Left ventricle myocardium superior (tissue), 1 donor: ENCODE measurements at regions not wholly inside any gene's neighbourhood (a gene's known extent, or its start where the extent isn't known, plus 50 kb on each side); places are given as distances from the start of the nearest gene placed in this dataset.
A peak's percentile ranks its signal among the peaks of the same experiment; 100 is the strongest.

Source experiments
- ATAC-seq: fragments of 200-7000 bp; cut with Tn5 transposase; one replicate; pipeline ENCODE4 v1.9.1; 2020; ENCODE audit warnings: mild to moderate bottlenecking, moderate library complexity
- DNase-seq: peaks from one replicate; pipeline ENCODE4 v3.0.0-alpha.2; 2020
- intact Hi-C: fragments of 100-400 bp; cut with micrococcal nuclease; formaldehyde crosslinking; loops from one replicate; pipeline ENCODE4 v1.11.0; 2022
- donor health status: DM: no; HTN: yes; CAD: no; lungs with severe emphysema.

DNA sequence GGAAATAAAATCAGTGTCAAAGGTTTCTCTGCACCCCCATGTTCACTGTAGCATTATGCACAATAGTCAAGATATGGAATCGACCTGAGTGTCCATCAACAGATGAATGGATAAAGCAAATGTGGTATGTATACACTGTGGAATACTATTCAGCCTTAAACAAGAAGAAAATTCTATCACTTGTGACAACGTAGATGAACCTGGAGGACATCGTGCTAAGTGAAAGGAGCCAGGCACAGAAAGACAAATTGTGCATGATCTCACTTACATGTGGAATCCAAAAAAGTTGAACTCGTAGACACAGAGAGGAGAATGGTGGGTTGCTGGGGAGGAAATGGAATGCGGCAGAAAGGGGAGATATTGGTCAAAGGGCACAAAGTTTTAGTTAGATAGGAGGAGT lies 136.3 kb upstream of the ESR1 start:
- intact Hi-C loops, result loop anchor here (10.0 kb wide), 1 partner anchor 594 kb away; no protein-coding TSS in a partner anchor
- no peak for ATAC-seq
- DNase-seq, result no peak

DNA sequence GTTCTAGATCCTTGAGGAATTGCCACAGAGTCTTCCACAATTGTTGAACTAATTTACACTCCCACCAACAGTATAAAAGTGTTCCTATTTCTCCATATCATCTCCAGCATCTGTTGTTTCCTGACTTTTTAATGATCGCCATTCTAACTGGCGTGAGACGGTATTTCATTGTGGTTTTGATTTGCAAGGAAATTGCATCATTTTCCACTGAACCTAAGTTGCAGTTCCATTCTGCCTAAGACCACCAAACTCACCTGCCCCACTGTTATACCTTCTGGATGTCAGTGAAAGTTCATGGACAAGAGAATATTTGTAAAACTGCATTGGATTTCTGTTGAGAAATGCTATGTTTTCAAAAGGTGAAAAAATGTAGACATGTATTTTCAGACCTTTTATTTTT lies 132.9 kb upstream of the ESR1 start:
- intact Hi-C loops, result loop anchor here (10.0 kb wide), 1 partner anchor 590 kb away; no protein-coding TSS in a partner anchor
- DNase-seq (no peak), ATAC-seq (no peak)

DNA sequence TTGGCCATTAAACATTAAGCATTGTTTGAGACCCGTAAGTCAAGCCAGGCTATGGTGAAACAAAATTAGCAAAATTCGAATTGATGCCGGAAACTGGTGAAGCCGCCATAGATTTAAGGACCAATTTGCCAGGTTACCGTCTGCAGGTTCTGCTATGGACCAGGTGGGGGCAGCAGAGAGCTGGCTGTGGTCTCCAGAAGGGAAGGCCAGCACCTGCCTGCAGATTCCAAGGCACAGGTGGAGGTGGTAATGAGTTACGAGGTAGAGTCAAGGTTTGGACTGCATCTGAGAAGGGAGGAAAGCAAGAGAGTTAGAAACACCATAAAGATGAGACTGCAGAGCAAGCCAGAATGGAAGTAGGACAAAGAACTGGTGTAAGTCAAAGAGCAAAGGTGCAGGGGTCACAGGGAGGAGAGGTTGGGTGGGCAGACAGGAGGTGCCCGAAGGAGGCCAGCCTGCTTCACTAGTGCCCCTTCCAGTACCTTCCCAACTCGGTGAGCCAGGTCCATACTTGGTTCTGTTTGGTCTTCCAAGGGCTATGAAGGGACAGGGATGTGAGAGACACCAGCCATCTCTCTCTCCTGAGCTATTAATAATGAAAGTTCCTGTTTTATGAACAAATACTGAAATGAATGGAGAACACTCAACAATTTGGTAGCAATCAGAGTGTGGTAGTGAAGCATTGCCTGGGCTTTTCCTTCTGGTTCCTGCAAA lies 131.6 kb upstream of the ESR1 start:
- intact Hi-C loops, result loop anchor here (10.0 kb wide), 1 partner anchor 589 kb away; no protein-coding TSS in a partner anchor
- ATAC-seq (peak; percentile 53), DNase-seq (peak; percentile 43)

DNA sequence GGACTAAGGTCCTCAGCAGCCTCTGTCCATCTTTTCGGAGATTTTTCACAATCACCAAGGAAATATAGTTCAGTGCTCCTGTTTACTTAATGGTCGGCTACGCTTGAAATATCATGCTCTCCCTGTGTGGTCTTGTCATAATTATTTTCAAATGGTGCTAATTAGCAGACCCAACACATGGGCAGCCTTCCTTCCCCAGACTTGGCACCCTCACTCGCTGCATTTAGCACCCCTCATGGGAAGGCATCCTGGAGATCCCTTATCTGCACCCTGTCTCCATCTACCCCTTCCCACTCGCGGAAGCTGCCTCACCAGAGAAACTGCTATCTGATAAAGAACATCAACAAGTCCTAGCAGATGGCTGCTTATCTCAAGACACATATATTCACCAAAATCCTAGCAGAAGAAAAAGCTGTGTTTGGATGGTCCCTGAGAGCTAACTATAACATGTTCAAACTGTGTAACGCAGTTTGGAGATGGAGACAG lies 131.0 kb upstream of the ESR1 start:
- DNase-seq (no peak), ATAC-seq (no peak)
- intact Hi-C loops, result loop anchor here (10.0 kb wide), 1 partner anchor 588 kb away; no protein-coding TSS in a partner anchor

DNA sequence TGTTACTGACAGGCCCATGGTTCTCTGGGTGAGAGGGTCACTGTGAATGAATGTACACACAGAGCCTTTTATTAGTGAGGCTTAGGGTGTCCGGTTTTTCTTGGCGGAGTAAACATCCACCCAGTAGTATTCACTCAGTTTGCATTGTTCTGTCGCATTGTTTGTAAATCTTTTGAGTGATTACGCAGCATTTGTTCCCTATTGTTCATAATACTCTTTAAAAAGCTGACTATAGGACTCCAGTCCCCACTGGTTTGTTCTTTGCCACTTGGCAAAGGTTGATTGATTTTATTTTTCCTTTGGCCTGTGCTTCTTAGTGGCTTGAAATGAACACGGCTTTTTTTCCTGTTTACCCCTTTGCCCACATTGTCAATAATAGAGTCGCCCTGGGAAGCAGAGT lies 130.1 kb upstream of the ESR1 start:
- intact Hi-C loops, result loop anchor here (10.0 kb wide), 1 partner anchor 587 kb away; no protein-coding TSS in a partner anchor
- no peak for DNase-seq
- no peak for ATAC-seq

DNA sequence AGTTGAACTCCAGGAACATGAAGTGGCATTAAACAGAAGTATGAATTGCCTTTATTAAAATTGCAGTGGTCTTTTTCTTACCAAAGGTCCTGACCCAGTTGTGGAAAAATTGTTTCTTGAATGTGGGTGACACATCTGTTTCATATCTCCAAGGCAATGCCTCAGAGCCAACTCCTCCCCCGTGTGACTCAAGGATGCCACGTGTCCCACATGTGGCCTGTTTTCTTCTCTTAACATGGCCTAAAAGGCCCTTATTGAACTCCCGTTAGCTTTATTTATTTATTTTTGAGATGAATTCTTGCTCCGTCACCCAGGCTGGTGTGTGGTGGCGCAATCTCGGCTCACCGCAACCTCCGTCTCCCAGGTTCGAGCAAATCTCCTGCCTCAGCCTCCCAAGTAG lies 128.4 kb upstream of the ESR1 start:
- ATAC-seq (peak; percentile 84), DNase-seq (peak; percentile 61)
- intact Hi-C loops, result loop anchor here (10.0 kb wide), 1 partner anchor 586 kb away; no protein-coding TSS in a partner anchor

DNA sequence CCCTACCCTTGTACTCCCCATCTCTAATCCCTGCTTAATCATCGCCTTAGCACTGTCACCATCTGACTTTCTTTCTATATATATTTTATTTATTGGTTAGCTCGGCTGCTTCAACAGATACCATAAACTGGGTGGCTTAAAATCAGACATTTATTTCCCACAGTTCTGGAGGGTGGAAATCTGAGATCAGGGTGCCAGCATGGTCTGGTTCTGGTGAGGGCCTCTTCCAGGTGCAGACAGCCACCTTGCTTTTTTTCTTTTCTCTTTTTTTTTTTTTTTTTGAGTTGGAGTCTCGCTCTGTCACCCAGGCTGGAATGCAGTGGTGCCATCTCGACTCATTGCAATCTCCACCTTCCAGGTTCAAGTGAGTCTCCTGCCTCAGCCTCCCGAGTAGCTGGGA lies 127.5 kb upstream of the ESR1 start:
- ATAC-seq (no peak), DNase-seq (no peak)
- intact Hi-C loops, result loop anchor here (10.0 kb wide), 2 partner anchors 445 to 585 kb away; no protein-coding TSS in a partner anchor

DNA sequence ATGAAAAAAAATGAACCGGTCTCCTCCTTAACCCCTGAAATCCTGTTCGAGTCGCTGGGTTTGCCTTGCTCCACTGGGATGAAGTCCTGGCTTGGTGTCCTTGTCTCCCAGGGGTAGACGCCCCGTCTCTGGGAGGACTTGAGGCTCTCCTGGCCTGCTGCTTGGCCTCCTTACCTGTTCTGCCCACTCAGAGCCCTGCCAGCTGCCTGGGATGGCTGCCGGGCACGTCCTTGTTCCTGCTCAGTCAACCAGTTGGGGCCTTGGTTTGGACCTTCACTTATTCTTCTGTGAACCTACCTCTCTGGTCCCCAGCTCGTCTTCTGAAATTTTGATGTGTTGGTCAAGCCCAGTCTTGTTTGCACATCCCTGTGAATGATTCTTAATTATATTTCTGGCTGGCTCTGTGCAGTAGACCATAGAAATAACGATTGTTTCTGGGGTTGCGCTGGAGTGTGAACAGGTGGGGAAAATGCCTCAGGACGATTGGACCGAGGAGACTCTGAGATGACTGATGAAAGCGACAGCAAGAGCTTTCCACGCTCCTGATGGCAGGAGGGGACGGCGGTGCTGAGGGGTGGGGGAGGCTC lies 126.5 kb upstream of the ESR1 start:
- ATAC-seq (no peak), DNase-seq (no peak)
- intact Hi-C loops, result loop anchor here (10.0 kb wide), 1 partner anchor 444 kb away; no protein-coding TSS in a partner anchor

DNA sequence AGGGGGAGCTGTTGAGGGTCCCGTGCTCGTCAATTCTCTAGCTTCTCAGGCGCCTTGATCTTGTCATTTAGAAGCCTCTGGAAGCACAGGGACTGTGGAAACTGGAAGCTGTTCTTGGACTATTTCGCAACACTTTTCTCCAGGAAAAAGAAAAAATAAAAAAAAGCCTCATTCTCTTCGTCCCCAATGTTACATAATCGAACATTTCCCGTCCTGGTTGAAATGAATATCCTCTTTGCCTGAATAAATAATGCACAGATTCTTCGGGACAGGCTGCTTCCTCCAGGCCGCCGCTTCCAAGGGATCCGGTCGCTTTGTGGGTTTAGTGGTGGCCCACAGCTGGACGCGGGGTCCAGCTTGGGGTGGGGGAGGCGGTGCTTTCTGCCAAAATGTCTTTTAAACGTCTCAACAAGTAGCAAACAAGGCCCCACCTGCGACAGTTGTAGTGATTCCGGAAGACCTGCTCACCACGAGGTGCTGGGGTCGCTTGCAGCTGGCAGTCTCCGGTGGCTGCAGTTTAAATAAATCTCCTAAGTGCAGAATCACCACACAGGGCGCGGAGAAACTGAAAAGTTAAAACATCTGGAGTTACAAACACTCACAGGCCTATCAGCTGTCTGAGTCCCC lies 125.9 kb upstream of the ESR1 start:
- DNase-seq (peak; percentile 42), ATAC-seq (peak; percentile 64)
- intact Hi-C loops, result loop anchor here (10.0 kb wide), 1 partner anchor 443 kb away; no protein-coding TSS in a partner anchor

DNA sequence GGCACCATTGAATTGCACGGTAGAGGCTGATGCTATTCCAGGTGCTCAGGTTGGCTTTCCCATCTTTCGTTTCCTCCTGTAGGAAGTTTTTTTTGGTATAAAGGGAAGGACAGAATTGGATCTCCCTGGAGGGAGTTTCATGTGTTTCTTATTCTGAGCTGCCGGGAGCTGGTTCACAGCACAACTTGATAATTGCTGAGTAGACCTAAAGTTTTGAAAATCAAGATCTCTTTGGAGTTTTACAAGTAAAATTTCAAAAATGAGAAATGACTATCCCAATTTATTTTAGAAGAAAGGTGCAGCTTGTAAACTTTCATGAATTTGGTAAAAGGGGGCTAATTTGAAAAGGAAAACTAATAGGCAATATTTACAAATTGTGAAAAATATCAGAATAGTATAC lies 125.2 kb upstream of the ESR1 start:
- intact Hi-C loops, result loop anchor here (10.0 kb wide), 1 partner anchor 443 kb away; no protein-coding TSS in a partner anchor
- no peak for DNase-seq
- ATAC-seq, result no peak

DNA sequence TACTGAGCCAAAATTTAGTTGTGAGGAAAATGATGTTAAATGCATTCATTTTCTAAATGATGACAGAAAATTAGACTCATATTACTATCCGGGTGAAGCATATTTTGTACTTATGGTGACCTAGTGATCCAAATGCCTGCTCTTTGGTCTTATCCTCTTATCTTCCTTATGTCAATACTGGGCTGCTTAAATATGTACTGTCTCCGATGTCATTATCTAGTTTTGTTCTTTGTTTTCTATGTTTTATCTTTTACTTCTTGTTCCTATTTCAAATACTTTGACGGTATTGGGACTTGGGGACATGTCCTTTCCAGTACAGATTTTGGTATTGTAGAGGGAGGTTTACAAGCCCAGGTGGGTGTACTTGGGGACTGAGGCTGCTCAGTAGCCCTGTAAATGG lies 124.6 kb upstream of the ESR1 start:
- ATAC-seq (no peak), DNase-seq (no peak)
- intact Hi-C loops, result loop anchor here (10.0 kb wide), 1 partner anchor 442 kb away; no protein-coding TSS in a partner anchor

DNA sequence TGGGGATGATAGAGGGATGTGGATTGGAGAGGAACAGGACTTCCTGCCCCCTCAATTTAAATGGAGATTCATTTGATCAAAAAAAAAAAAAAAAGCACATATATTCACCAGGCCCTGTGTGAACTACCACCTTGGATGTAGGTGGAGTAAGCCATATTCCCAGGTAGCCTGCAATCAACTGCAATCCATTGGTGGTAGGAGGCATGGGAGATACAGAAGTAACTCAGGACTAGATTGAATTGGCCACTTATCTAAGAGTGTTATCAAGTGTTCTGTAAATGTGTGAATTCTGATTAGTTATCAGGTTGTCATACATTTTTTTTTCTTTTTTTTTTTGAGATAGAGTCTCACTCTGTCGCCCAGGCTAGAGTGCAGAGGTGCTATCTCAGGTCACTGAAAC lies 124.1 kb upstream of the ESR1 start:
- intact Hi-C loops, result loop anchor here (10.0 kb wide), 1 partner anchor 441 kb away; no protein-coding TSS in a partner anchor
- ATAC-seq (no peak), DNase-seq (no peak)

DNA sequence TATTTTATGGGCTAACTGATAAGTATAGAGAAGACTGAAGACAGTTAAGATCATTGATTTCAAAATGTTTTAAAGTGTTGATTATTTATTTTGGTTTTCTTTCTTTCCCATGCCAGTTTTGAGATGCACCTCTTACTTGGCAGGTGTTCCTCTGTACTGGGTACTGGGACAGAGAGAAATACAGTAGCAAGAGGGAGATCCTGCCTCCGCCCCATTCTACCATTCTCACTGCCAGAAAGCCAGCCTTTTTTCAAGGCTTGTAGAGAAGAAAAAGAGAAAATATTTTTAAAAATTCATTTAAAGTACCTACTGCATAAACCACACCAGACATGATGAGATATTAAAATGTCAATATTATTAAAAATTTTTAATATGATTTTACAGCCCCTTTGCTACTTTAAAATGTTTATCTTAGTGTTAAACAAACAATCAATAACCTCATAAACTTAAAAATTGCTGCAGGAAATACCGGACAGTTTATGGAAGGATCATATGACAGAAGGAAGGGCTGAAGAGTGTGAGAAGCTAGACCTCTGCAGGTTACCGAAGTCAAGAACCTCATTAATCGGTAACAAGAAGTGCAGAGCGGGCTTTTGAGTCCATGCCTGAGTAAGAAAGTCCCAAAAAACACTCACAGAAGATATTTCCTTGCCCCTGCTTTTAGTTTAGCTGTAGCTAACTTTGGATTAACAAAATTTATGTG lies 117.8 kb upstream of the ESR1 start:
- DNase-seq (no peak), ATAC-seq (peak; percentile 38)
- intact Hi-C loops, result loop anchor here (10.0 kb wide), 1 partner anchor 435 kb away; no protein-coding TSS in a partner anchor

DNA sequence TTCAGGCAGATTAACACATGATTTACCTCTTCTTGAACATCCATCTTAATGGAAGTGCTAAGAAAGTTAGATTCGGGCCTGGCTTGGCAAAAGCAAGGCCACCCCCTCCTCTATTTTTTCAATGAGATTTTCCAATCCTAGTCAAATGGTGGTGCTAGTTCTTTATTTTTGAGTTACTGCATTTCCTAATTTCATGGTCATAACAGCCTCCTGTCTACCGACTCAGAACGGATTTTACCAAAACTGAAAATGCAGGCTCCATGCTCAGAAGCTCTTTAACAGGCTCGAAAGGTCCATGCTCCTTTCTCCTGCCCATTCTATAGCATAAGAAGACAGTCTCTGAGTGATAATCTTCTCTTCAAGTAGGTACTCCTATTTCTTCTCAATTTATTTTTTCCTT lies 117.2 kb upstream of the ESR1 start:
- intact Hi-C loops, result no loop called here
- peak; percentile 86 for ATAC-seq
- no peak for DNase-seq

DNA sequence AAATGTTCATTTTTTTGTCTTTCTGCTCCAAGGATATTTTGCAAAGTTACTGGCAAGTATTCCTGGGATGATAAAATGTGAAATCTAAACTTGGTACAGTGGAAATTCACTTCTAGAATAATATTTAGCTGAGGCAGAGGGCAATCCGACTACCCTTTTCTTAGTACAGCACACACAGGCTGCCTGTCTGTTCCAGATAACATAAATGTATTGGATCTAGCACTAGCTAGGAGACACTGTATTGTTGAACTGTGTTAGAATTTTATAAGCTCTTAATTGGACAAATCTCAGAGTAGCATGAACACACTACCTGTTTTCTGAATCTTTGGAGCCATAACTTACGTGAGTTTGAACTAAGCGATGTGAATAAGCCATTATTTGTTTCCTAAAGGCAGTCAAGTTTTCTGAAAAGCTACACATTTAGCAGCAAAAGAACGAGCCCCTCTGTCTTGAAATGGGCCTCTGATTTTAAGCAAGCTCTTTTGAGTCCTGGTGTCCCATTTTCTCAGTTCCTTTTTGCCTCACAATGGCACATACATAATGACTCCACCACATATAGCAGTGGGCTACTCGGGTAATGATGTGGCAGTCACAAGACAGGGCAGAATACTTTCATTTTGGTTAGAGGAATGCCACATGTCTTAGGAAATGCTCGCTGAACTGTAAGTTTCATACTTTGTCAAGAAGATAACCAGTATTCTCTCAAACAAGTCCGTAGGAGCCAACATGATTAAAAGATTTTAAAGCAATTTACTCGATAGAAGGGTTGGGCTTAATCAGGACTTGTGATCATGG lies 116.5 kb upstream of the ESR1 start:
- intact Hi-C loops, result no loop called here
- ATAC-seq (peak; percentile 81), DNase-seq (no peak)

DNA sequence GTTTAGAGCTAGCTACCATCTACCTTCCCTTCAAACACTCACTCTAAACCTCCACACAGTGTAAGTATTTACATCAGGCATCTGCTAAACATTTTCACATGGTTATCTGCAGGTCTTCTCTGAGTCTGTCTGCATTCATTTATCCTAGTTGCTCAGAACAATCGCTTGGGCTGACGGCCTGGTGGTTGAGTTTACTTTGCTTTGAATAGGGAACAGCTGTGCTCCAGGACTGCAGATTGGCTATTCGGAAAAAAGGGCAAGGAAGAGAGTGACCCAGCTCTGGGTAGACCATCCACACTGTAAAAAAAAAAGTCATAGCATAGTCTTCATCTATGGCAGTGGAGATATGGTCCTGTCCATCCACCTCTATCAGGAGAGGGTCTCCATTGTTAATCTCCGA lies 115.3 kb upstream of the ESR1 start:
- DNase-seq (no peak), ATAC-seq (peak; percentile 39)
- intact Hi-C loops, result no loop called here

DNA sequence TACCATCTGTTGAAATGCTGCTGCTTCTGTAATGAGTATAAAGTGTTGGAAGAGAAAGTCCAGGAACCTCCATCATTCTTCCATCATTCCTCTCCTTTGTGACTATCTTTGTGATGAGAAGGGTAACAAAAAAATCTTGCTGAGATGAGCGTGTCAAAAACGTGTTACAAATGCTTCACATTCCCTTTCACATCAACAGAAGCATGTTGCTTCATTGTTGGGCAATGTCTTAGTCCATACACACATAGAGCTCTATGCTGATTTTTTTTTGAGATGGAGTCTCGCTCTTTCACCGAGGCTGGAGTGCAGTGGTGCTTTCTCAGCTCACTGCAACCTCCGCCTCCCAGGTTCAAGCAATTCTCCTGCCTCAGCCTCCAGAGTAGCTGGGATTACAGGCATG lies 114.1 kb upstream of the ESR1 start:
- ATAC-seq (no peak), DNase-seq (no peak)
- intact Hi-C loops, result no loop called here

DNA sequence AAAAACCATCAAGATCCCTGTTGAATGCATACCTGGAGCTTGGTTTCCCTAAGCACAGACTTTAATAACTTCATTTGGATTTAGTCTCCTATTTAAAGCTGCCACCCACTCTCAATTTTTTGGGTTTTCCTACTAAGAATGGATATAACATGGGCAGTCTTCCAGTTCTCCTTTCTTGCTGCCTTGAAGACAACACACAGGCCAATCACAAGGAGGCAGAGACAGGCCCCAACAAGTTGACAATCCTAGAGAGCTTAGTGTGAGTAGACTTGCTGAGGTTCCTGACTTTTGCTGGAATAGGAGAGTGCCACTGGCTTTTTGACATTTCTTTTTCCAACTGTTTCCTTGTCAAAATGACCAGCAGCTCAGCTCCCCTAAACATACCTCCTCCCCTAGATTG lies 112.3 kb upstream of the ESR1 start:
- DNase-seq (no peak), ATAC-seq (no peak)
- intact Hi-C loops, result no loop called here
